ENCODE measurements at regions not wholly inside any gene's neighbourhood (a gene's known extent, or its start where the extent isn't known, plus 50 kb on each side); places are given as distances from the start of the nearest gene placed in this dataset.

DNA sequence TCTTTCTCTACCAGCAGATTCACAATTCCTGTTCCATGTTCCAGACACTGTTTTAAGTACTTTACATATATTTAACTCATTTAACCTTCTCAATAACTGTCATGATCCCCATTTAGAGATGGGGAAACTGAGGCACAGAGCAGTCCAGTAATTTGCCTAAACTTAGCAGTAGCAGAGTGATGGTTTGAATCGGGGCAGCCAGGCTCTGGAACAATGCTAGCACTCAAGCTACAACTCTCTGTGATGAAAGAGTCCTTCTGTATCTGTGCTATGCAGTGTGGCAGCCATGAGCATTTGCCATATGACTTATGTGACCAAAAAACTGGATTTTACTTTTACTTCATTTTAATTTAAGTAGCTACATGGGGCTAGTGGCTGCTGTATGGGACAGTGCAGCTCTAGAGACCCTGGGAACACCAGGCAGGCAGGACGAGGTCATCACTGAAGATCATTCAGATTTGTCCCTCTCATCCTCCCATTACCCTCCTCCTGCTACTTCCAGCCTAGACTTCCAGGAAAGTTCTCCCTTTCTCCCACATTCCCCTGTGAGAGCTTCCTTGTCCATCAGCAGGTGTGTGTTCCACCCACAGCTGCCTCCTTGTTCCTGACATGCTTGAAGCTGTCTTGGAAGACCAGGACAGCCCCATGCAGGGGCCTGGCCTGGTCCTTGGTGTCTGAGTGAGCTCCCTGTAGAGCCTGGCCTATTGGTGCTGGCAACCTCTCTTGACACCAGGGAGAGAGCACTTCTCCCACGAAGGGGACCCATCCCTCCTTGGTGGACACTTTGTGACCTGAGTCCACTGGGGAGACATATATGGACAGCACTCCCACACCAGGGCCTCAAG, 157.0 kb downstream of the MRPL14 start:
- H3K23me2 ChIP-seq (ENCODE audit: insufficient read length, low read depth, low read length, poor library complexity, severe bottlenecking) = no peaks in the 10 kb centered on the region
- no peaks in the 10 kb centered on the region for H3K9me3 ChIP-seq (ENCODE audit: control insufficient read depth, low read depth, low read length)
- TF ChIP-seq, protein P1, sequence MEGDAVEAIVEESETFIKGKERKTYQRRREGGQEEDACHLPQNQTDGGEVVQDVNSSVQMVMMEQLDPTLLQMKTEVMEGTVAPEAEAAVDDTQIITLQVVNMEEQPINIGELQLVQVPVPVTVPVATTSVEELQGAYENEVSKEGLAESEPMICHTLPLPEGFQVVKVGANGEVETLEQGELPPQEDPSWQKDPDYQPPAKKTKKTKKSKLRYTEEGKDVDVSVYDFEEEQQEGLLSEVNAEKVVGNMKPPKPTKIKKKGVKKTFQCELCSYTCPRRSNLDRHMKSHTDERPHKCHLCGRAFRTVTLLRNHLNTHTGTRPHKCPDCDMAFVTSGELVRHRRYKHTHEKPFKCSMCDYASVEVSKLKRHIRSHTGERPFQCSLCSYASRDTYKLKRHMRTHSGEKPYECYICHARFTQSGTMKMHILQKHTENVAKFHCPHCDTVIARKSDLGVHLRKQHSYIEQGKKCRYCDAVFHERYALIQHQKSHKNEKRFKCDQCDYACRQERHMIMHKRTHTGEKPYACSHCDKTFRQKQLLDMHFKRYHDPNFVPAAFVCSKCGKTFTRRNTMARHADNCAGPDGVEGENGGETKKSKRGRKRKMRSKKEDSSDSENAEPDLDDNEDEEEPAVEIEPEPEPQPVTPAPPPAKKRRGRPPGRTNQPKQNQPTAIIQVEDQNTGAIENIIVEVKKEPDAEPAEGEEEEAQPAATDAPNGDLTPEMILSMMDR (conservative IDR thresholded peaks at IDR 0.05) = no peak
- H3K4ac ChIP-seq (ENCODE audit: low read depth, low read length) = no peak overlapping the region
- H3K79me2 ChIP-seq (ENCODE audit: insufficient read depth, low read length) = no peaks in the 10 kb centered on the region
- no peak overlapping the region for H3K4me3 Mint-ChIP-seq
- H3K56ac ChIP-seq (ENCODE audit: insufficient read length, low read depth, low read length) = no peak overlapping the region
- no peak overlapping the region for H3K9ac ChIP-seq (ENCODE audit: extremely low read depth, insufficient read length, low read length)
- H2BK15ac ChIP-seq (ENCODE audit: low read depth, low read length) = no peak overlapping the region
- no CpG with 5 or more reads among the region's 3 CpGs for WGBS (ENCODE audit: extremely low coverage, insufficient read length, low lambda C conversion rate)
- no peak overlapping the region for H4K91ac ChIP-seq (ENCODE audit: insufficient read length, low read depth, low read length)
- H3K4me2 ChIP-seq (ENCODE audit: insufficient read depth, insufficient read length, low read length) = no peak overlapping the region
- H2AFZ ChIP-seq (ENCODE audit: low read length) = no peak overlapping the region
- H3K9me3 Mint-ChIP-seq = no peaks in the 10 kb centered on the region; a peak in 2 of 5 replicates
- H4K20me1 ChIP-seq (ENCODE audit: control insufficient read depth, insufficient read depth, insufficient read length) = no peaks in the 10 kb centered on the region
- H3K4me1 Mint-ChIP-seq = peaks cover 28 to 29% of the 10 kb centered on the region in 2 experiments
- DNase-seq = no peak
- no peaks in the 10 kb centered on the region for H3K79me1 ChIP-seq (ENCODE audit: insufficient read depth, low read depth, low read length, poor library complexity, severe bottlenecking)
- no peak overlapping the region for H3K18ac ChIP-seq (ENCODE audit: insufficient read length, low read depth, low read length)
- peaks cover 3% of the 10 kb centered on the region for H3K27me3 Mint-ChIP-seq (ENCODE audit: low read depth)
- no peak overlapping the region for H2BK20ac ChIP-seq (ENCODE audit: low read depth, low read length, poor library complexity, severe bottlenecking)
- H2BK5ac ChIP-seq (ENCODE audit: insufficient read length, low read length) = no peak overlapping the region
- H2AK5ac ChIP-seq (ENCODE audit: insufficient read length, low read length) = no peak overlapping the region
- H3K27ac Mint-ChIP-seq = no peak overlapping the region
- no peak overlapping the region for H4K5ac ChIP-seq (ENCODE audit: insufficient read length, low read depth, low read length)
- no peak overlapping the region for H2BK12ac ChIP-seq (ENCODE audit: insufficient read length, low read depth, low read length)
- no peak overlapping the region for H3K14ac ChIP-seq (ENCODE audit: insufficient read depth, low read length)
- H3T11ph ChIP-seq (ENCODE audit: low read length) = no peak overlapping the region
- H3K27ac ChIP-seq (ENCODE audit: insufficient read length, low read depth, low read length) = no peak overlapping the region
- H3K27me3 ChIP-seq (ENCODE audit: insufficient read depth, low read length) = no peaks in the 10 kb centered on the region
- no peak overlapping the region for H4K8ac ChIP-seq (replicated peaks; ENCODE audit: insufficient read length, low read depth, low read length)
- H3K36me3 Mint-ChIP-seq (ENCODE audit: insufficient read depth in 1 of 3, low read depth in 3 of 3) = no peaks in the 10 kb centered on the region
- H3K23ac ChIP-seq (ENCODE audit: insufficient read length, low read depth, low read length) = no peak overlapping the region
- H3K4me1 ChIP-seq (ENCODE audit: insufficient read depth, low read length) = peaks cover 1% of the 10 kb centered on the region; the same call in 1 of the 2 replicates
- H2BK120ac ChIP-seq (ENCODE audit: low read depth, low read length, poor library complexity, severe bottlenecking) = no peak overlapping the region
